Cardiac muscle cell (in vitro differentiated cells and primary cell): ENCODE measurements at regions not wholly inside any gene's neighbourhood (a gene's known extent, or its start where the extent isn't known, plus 50 kb on each side); places are given as distances from the start of the nearest gene placed in this dataset.

Experiments used
- DNase-seq, 2 donors: peaks; one replicate each; pipeline versions ENCODE4 v3.0.0 to v3.0.0-alpha.2; 2010 to 2017; ENCODE audit warnings: low read depth in 1 of 2, low spot score in 1 of 2
- H3K27ac ChIP-seq: fragments of 200-600 bp; sonication (generic); 2 replicates; pipeline ENCODE4 v1.5.1; 2016
- H3K27me3 ChIP-seq: fragments of 200-600 bp; sonication (generic); 2 replicates; pipeline ENCODE4 v1.6.0; 2016; ENCODE audit warnings: control low read depth
- H3K36me3 ChIP-seq: fragments of 200-600 bp; sonication (generic); 2 replicates; pipeline ENCODE4 v1.5.1; 2016; ENCODE audit warnings: control low read depth
- H3K4me1 ChIP-seq: fragments of 200-600 bp; sonication (generic); 2 replicates; pipeline ENCODE4 v1.8.1; 2017; ENCODE audit warnings: low read depth, mild to moderate bottlenecking, mixed run types
- H3K4me3 ChIP-seq: fragments of 200-600 bp; sonication (generic); 2 replicates; pipeline ENCODE4 v1.5.1; 2016; ENCODE audit warnings: mild to moderate bottlenecking
- H3K9me3 ChIP-seq: fragments of 200-600 bp; sonication (generic); 2 replicates; pipeline ENCODE4 v1.5.1; 2017; ENCODE audit warnings: low read depth, mild to moderate bottlenecking, control low read depth
- CTCF ChIP-seq: IDR thresholded peaks from 2 replicates; pipeline ENCODE4 v1.5.1; 2012; ENCODE audit warnings: low read depth, mild to moderate bottlenecking, low read length

GRCh38 chr1:87530042-87530807, 201.5 kb downstream of the LMO4 start:
- Histone ChIP-seq H3K27me3 (no peaks in the 10 kb centered on the region), H3K4me3 (no peak overlapping the region), H3K36me3 (no peaks in the 10 kb centered on the region), H3K4me1 (no peaks in the 10 kb centered on the region), H3K27ac (no peak overlapping the region), H3K9me3 (no peaks in the 10 kb centered on the region)
- TF ChIP-seq CTCF: no peak
- no peak for DNase-seq

GRCh38 chr1:87535551-87535950, 206.9 kb downstream of the LMO4 start:
- Histone ChIP-seq H3K4me3 (no peak overlapping the region), H3K36me3 (no peaks in the 10 kb centered on the region), H3K9me3 (no peaks in the 10 kb centered on the region), H3K27ac (no peak overlapping the region), H3K4me1 (no peaks in the 10 kb centered on the region), H3K27me3 (no peaks in the 10 kb centered on the region)
- no peak for TF ChIP-seq CTCF
- no peak for DNase-seq

GRCh38 chr1:87539147-87539546, 210.5 kb downstream of the LMO4 start:
- no peak for TF ChIP-seq CTCF
- Histone ChIP-seq H3K27me3 (no peaks in the 10 kb centered on the region), H3K36me3 (no peaks in the 10 kb centered on the region), H3K27ac (no peak overlapping the region), H3K4me1 (no peaks in the 10 kb centered on the region), H3K9me3 (no peaks in the 10 kb centered on the region), H3K4me3 (no peak overlapping the region)
- DNase-seq: no peak

GRCh38 chr1:87542697-87543096, 214.0 kb downstream of the LMO4 start:
- Histone ChIP-seq H3K9me3 (no peaks in the 10 kb centered on the region), H3K36me3 (no peaks in the 10 kb centered on the region), H3K4me1 (no peaks in the 10 kb centered on the region), H3K27me3 (no peaks in the 10 kb centered on the region), H3K4me3 (no peak overlapping the region), H3K27ac (no peak overlapping the region)
- no peak for TF ChIP-seq CTCF
- no peak for DNase-seq

- H3K27me3 ChIP-seq: no peaks in the 10 kb centered on the region
- no peaks in the 10 kb centered on the region for H3K9me3 ChIP-seq
- no peak overlapping the region for H3K4me3 ChIP-seq
- H3K36me3 ChIP-seq: no peaks in the 10 kb centered on the region
- H3K27ac ChIP-seq: no peak overlapping the region
- no peak for TF ChIP-seq CTCF
- no peak for DNase-seq
- H3K4me1 ChIP-seq: no peaks in the 10 kb centered on the region
Measured at GRCh38 chr1:87549738-87550137, 221.1 kb downstream of the LMO4 start.
